HepG2 (cell line): ENCODE measurements at regions not wholly inside any gene's neighbourhood (a gene's known extent, or its start where the extent isn't known, plus 50 kb on each side); places are given as distances from the start of the nearest gene placed in this dataset.

Experiments
- ARID5B ChIP-seq: IDR thresholded peaks from 2 replicates; pipeline ENCODE4 v1.4.0; 2020; ENCODE audit warnings: mild to moderate bottlenecking, missing genetic modification reagents
- BHLHE40 ChIP-seq: IDR thresholded peaks from 2 replicates; pipeline ENCODE4 v1.6.1; 2011; ENCODE audit warnings: low read length, improper control_type of control experiment
- CC2D1A ChIP-seq: sonication (generic); formaldehyde crosslinking; IDR thresholded peaks from 2 replicates; pipeline ENCODE4 v1.8.1; 2023; ENCODE audit warnings: mild to moderate bottlenecking, missing genetic modification reagents
- EED ChIP-seq: sonication (generic); formaldehyde crosslinking; IDR thresholded peaks from 2 replicates; pipeline ENCODE4 v1.5.0; 2020; ENCODE audit warnings: mild to moderate bottlenecking, missing genetic modification reagents
- ISL2 ChIP-seq: sonication (generic); formaldehyde crosslinking; IDR thresholded peaks from 2 replicates; pipeline ENCODE4 v1.5.0; 2020; ENCODE audit warnings: missing genetic modification reagents
- PHF5A ChIP-seq: IDR thresholded peaks from one replicate; pipeline ENCODE4 v1.6.1; 2018; ENCODE audit warnings: low read depth, missing genetic modification reagents; ENCODE audit not compliant: unreplicated experiment
- ZNF451 ChIP-seq: sonication (generic); formaldehyde crosslinking; IDR thresholded peaks from 2 replicates; pipeline ENCODE4 v1.5.0; 2020; ENCODE audit warnings: mild to moderate bottlenecking, missing genetic modification reagents
- ZNF747 ChIP-seq: sonication (generic); formaldehyde crosslinking; IDR thresholded peaks from 2 replicates; pipeline ENCODE4 v1.8.1; 2023; ENCODE audit warnings: missing genetic modification reagents, mild to moderate bottlenecking, borderline replicate concordance
- TF ChIP-seq, protein P1 (sequence below): sonication (generic); formaldehyde crosslinking; IDR thresholded peaks from 2 replicates; pipeline ENCODE4 v1.4.0; 2020; ENCODE audit warnings: mild to moderate bottlenecking, low read depth, missing genetic modification reagents

GRCh38 chr17:68777856-68778694 is 176.9 kb upstream of the FAM20A start (continued):
- TF ChIP-seq ARID5B (CRISPR knock-in tag) (peak; percentile 65), ZNF451 (CRISPR knock-in tag) (no peak), CC2D1A (CRISPR knock-in tag) (no peak), ZNF747 (CRISPR knock-in tag) (no peak), BHLHE40 (no peak), ISL2 (CRISPR knock-in tag) (peak; percentile 74), EED (CRISPR knock-in tag) (no peak), PHF5A (CRISPR knock-in tag) (peak; percentile 11)
- TF ChIP-seq, protein P1, sequence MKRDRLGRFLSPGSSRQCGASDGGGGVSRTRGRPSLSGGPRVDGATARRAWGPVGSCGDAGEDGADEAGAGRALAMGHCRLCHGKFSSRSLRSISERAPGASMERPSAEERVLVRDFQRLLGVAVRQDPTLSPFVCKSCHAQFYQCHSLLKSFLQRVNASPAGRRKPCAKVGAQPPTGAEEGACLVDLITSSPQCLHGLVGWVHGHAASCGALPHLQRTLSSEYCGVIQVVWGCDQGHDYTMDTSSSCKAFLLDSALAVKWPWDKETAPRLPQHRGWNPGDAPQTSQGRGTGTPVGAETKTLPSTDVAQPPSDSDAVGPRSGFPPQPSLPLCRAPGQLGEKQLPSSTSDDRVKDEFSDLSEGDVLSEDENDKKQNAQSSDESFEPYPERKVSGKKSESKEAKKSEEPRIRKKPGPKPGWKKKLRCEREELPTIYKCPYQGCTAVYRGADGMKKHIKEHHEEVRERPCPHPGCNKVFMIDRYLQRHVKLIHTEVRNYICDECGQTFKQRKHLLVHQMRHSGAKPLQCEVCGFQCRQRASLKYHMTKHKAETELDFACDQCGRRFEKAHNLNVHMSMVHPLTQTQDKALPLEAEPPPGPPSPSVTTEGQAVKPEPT (CRISPR knock-in tag), result no peak
